MM.1S (cell line): ENCODE measurements at regions not wholly inside any gene's neighbourhood (a gene's known extent, or its start where the extent isn't known, plus 50 kb on each side); places are given as distances from the start of the nearest gene placed in this dataset.

Experiments used
- CTCF ChIP-seq: fragments of 300-600 bp; sonication (generic); IDR thresholded peaks from 2 replicates; pipeline ENCODE4 v1.5.1; 2016; ENCODE audit warnings: antibody characterized with exemption, low read length, mixed read lengths
- EZH2 ChIP-seq: fragments of 300-600 bp; sonication (generic); optimal IDR thresholded peaks from 2 replicates; pipeline ENCODE3; 2017; ENCODE audit warnings: low read depth, mild to moderate bottlenecking, antibody characterized with exemption, low read length, mixed read lengths
- EZH2phosphoT487 ChIP-seq: fragments of 300-600 bp; sonication (generic); IDR thresholded peaks from 2 replicates; pipeline ENCODE4 v1.6.1; 2018; ENCODE audit warnings: antibody characterized with exemption, low read length

DNA sequence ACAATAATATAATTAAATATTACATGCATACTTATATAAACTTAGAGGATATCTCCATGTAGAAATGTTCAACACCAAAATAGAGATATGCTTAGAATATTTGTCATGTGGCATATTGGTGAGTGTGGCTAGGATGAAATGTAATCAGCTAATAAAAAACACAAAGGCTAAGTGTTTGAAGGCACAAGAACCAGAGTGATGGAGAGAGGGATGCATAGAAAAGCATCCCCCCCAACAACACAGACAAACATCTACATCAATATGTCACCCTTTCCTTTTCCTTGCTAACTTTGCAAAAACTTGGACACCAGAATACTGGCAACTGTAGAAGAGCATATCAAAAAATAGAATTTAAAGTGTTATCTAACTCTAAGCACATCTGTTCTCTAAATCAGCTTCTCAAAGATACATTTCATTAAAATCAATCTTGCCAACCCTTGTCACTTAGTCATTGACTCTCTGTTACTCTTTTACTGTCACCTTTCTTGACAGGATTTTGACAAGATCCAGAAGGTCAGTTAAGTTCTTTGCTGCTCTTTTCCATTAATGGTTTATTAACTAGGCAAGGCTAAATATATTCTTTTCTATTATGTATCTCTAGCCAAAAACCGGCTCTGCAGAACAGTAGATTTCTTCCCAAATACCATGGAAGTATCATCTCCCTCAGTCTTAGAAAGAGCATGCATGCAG, 695.9 kb downstream of the OTOL1 start:
- TF ChIP-seq CTCF (no peak), EZH2 (no peak), EZH2phosphoT487 (no peak)
